ENCODE measurements at regions not wholly inside any gene's neighbourhood (a gene's known extent, or its start where the extent isn't known, plus 50 kb on each side); places are given as distances from the start of the nearest gene placed in this dataset.

DNA sequence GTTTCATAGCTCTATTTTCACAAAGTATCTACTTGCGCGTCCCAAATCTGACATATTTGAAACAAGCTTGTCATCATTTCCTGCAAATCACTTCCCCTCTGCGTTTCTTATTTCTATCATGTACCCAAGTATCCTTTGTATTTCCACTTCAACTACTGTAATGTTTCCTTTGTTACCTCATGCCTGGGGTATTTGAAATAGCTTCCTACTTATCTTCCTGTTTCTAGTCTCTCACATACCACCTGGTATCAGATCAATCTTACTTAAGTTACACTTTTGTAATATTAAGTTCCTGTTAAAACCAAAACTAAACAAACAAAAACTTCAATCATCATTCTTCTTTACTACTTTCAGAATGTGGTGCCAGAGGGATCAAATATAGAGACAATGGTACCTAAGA, 93.6 kb upstream of the SMAD1 start:
- H3K4me1 Mint-ChIP-seq = no peaks in the 10 kb centered on the region
- H3K4me3 Mint-ChIP-seq = no peak overlapping the region
- no peaks in the 10 kb centered on the region for H3K36me3 Mint-ChIP-seq (ENCODE audit: insufficient read depth)
- DNase-seq (ENCODE audit: low spot score in 2 of 2) (no peak), ATAC-seq (replicated peaks; ENCODE audit: extremely low read depth, poor library complexity, severe bottlenecking) (no peak)
- H3K27me3 Mint-ChIP-seq = peaks cover 69% of the 10 kb centered on the region
- H3K9me3 Mint-ChIP-seq = peaks cover 6% of the 10 kb centered on the region
- no peak overlapping the region for H3K27ac Mint-ChIP-seq (ENCODE audit: low read depth)

DNA sequence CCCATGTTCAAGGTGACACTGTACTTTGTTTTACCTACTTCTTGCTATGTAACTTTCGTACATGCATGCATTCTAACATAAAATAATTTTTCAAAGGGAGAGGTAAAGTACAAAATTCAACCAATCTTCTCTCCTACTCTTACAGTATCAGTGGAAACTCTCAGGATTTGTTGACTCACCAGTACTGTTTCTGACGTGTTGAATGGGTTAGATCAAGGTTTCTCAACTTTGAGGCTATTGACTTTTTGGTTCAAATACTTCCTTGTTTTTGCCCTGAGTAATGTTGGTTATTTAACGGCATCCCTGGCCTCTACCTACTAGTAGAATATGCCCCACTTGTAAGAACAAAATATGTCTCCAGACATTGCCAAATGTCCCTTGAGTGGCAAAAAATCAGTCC, 94.6 kb upstream of the SMAD1 start:
- H3K27me3 Mint-ChIP-seq = peaks cover 69% of the 10 kb centered on the region
- no peaks in the 10 kb centered on the region for H3K4me1 Mint-ChIP-seq
- ATAC-seq (replicated peaks; ENCODE audit: extremely low read depth, poor library complexity, severe bottlenecking) (no peak), DNase-seq (ENCODE audit: low spot score in 2 of 2) (no peak)
- no peak overlapping the region for H3K27ac Mint-ChIP-seq (ENCODE audit: low read depth)
- no peak overlapping the region for H3K4me3 Mint-ChIP-seq
- no peaks in the 10 kb centered on the region for H3K36me3 Mint-ChIP-seq (ENCODE audit: insufficient read depth)
- peaks cover 6% of the 10 kb centered on the region for H3K9me3 Mint-ChIP-seq

DNA sequence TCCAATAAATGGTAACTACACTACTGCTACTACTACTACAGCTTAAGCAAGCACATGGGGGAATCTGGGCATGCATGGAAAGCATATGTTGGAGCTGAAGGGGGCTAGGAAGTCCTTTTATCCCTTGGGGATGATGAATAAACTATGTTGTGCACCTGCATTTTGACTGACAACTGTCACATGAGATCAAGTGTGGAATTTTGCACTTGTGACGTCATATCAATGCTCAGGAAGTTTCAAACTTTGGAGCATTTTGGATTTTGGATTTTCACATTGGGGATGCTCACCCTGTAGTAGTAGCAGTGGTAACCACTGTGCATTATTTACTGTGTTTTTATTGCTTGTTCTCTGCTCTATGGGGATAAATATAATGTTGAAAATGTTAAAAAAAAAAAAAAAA, 100.5 kb upstream of the SMAD1 start:
- H3K4me1 Mint-ChIP-seq = no peaks in the 10 kb centered on the region
- no peak overlapping the region for H3K4me3 Mint-ChIP-seq
- peaks cover 6% of the 10 kb centered on the region for H3K9me3 Mint-ChIP-seq
- DNase-seq (ENCODE audit: low spot score in 2 of 2) = no peak
- peaks cover 28% of the 10 kb centered on the region for H3K27me3 Mint-ChIP-seq
- no peak for ATAC-seq (replicated peaks; ENCODE audit: extremely low read depth, poor library complexity, severe bottlenecking)
- H3K27ac Mint-ChIP-seq (ENCODE audit: low read depth) = no peak overlapping the region
- no peaks in the 10 kb centered on the region for H3K36me3 Mint-ChIP-seq (ENCODE audit: insufficient read depth)

- Mint-ChIP-seq H3K4me3 (no peak overlapping the region), H3K27ac (ENCODE audit: low read depth) (no peak overlapping the region), H3K27me3 (peaks cover 27% of the 10 kb centered on the region), H3K4me1 (no peaks in the 10 kb centered on the region), H3K9me3 (peaks cover 6% of the 10 kb centered on the region), H3K36me3 (ENCODE audit: insufficient read depth) (no peaks in the 10 kb centered on the region)
- DNase-seq (ENCODE audit: low spot score in 2 of 2) = no peak
- no peak for ATAC-seq (replicated peaks; ENCODE audit: extremely low read depth, poor library complexity, severe bottlenecking)
Measured at GRCh38 chr4:145380123-145380522, 101.5 kb upstream of the SMAD1 start.

DNA sequence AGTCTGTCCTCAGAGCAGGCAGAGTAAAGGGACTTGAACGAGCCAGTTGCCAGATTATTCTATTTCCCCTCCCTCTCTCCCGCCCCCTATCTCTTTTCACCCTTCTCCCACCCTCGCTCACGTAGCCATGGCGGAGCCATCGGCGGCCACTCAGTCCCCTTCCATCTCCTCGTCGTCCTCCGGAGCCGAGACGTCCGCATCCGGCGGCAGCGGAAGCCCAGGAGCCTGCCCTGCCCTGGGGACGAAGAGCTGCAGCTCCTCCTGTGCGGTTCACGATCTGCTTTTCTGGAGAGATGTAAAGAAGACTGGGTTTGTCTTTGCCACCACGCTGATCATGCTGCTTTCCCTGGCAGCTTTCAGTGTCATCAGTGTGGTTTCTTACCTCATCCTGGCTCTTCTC, 106.2 kb upstream of the SMAD1 start:
- Mint-ChIP-seq H3K27ac (ENCODE audit: low read depth) (no peak overlapping the region), H3K27me3 (peaks cover 8% of the 10 kb centered on the region), H3K36me3 (ENCODE audit: insufficient read depth) (no peaks in the 10 kb centered on the region), H3K4me3 (no peak overlapping the region), H3K9me3 (no peaks in the 10 kb centered on the region), H3K4me1 (no peaks in the 10 kb centered on the region)
- no peak for DNase-seq (ENCODE audit: low spot score in 2 of 2)
- no peak for ATAC-seq (replicated peaks; ENCODE audit: extremely low read depth, poor library complexity, severe bottlenecking)

- Mint-ChIP-seq H3K9me3 (no peaks in the 10 kb centered on the region), H3K4me3 (no peak overlapping the region), H3K4me1 (no peaks in the 10 kb centered on the region), H3K36me3 (ENCODE audit: insufficient read depth) (no peaks in the 10 kb centered on the region), H3K27me3 (peaks cover 59% of the 10 kb centered on the region), H3K27ac (ENCODE audit: low read depth) (no peak overlapping the region)
- no peak for ATAC-seq (replicated peaks; ENCODE audit: extremely low read depth, poor library complexity, severe bottlenecking)
- no peak for DNase-seq (ENCODE audit: low spot score in 2 of 2)
Measured at GRCh38 chr4:145352438-145353145, 129.1 kb upstream of the SMAD1 start.

DNA sequence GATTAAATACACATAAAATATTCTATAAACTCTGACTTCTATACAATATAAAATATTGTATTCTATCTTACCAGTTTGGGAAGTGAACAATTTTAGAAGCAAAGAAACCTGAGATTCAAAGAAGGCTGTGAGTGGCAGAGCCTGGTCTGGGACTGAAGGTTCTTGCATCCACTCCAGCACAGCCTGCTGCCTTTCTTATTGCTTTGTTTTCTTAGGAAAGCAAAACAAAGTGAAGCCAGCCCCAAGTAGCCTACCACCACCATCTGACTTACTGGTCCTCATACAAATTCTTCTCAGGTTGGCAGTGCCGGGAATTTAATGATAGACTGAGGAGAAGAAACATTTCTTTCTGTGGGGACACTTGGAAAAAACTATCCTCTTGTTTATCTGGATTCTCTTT, 129.7 kb upstream of the SMAD1 start:
- ATAC-seq (replicated peaks; ENCODE audit: extremely low read depth, poor library complexity, severe bottlenecking) (no peak), DNase-seq (ENCODE audit: low spot score in 2 of 2) (no peak)
- H3K27me3 Mint-ChIP-seq = peaks cover 56% of the 10 kb centered on the region
- H3K27ac Mint-ChIP-seq (ENCODE audit: low read depth) = no peak overlapping the region
- H3K36me3 Mint-ChIP-seq (ENCODE audit: insufficient read depth) = no peaks in the 10 kb centered on the region
- H3K9me3 Mint-ChIP-seq = no peaks in the 10 kb centered on the region
- H3K4me3 Mint-ChIP-seq = no peak overlapping the region
- H3K4me1 Mint-ChIP-seq = no peaks in the 10 kb centered on the region

GRCh38 chr4:145351162-145351561, 130.5 kb upstream of the SMAD1 start:
- no peaks in the 10 kb centered on the region for H3K9me3 Mint-ChIP-seq
- no peaks in the 10 kb centered on the region for H3K36me3 Mint-ChIP-seq (ENCODE audit: insufficient read depth)
- DNase-seq (ENCODE audit: low spot score in 2 of 2) (no peak), ATAC-seq (replicated peaks; ENCODE audit: extremely low read depth, poor library complexity, severe bottlenecking) (no peak)
- H3K27me3 Mint-ChIP-seq = peaks cover 48% of the 10 kb centered on the region
- H3K27ac Mint-ChIP-seq (ENCODE audit: low read depth) = no peak overlapping the region
- H3K4me1 Mint-ChIP-seq = no peaks in the 10 kb centered on the region
- H3K4me3 Mint-ChIP-seq = no peak overlapping the region

GRCh38 chr4:145348291-145348690, 133.4 kb upstream of the SMAD1 start:
- DNase-seq (ENCODE audit: low spot score in 2 of 2) = no peak
- Mint-ChIP-seq H3K36me3 (ENCODE audit: insufficient read depth) (no peaks in the 10 kb centered on the region), H3K27me3 (peaks cover 36% of the 10 kb centered on the region), H3K4me1 (no peaks in the 10 kb centered on the region), H3K9me3 (no peaks in the 10 kb centered on the region), H3K27ac (ENCODE audit: low read depth) (no peak overlapping the region), H3K4me3 (no peak overlapping the region)
- no peak for ATAC-seq (replicated peaks; ENCODE audit: extremely low read depth, poor library complexity, severe bottlenecking)

GRCh38 chr4:145347684-145348083, 134.0 kb upstream of the SMAD1 start:
- H3K4me3 Mint-ChIP-seq = no peak overlapping the region
- DNase-seq (ENCODE audit: low spot score in 2 of 2) (no peak), ATAC-seq (replicated peaks; ENCODE audit: extremely low read depth, poor library complexity, severe bottlenecking) (no peak)
- no peak overlapping the region for H3K27ac Mint-ChIP-seq (ENCODE audit: low read depth)
- no peaks in the 10 kb centered on the region for H3K4me1 Mint-ChIP-seq
- no peaks in the 10 kb centered on the region for H3K9me3 Mint-ChIP-seq
- no peaks in the 10 kb centered on the region for H3K36me3 Mint-ChIP-seq (ENCODE audit: insufficient read depth)
- H3K27me3 Mint-ChIP-seq = peaks cover 36% of the 10 kb centered on the region

GRCh38 chr4:145346081-145346480, 135.6 kb upstream of the SMAD1 start:
- Mint-ChIP-seq H3K9me3 (no peaks in the 10 kb centered on the region), H3K27me3 (peaks cover 29% of the 10 kb centered on the region), H3K4me3 (no peak overlapping the region), H3K36me3 (ENCODE audit: insufficient read depth) (no peaks in the 10 kb centered on the region), H3K4me1 (no peaks in the 10 kb centered on the region), H3K27ac (ENCODE audit: low read depth) (no peak overlapping the region)
- DNase-seq (ENCODE audit: low spot score in 2 of 2) (no peak), ATAC-seq (replicated peaks; ENCODE audit: extremely low read depth, poor library complexity, severe bottlenecking) (no peak)

GRCh38 chr4:145345401-145345800, 136.3 kb upstream of the SMAD1 start:
- H3K36me3 Mint-ChIP-seq (ENCODE audit: insufficient read depth) = no peaks in the 10 kb centered on the region
- H3K4me1 Mint-ChIP-seq = no peaks in the 10 kb centered on the region
- H3K27ac Mint-ChIP-seq (ENCODE audit: low read depth) = no peak overlapping the region
- DNase-seq (ENCODE audit: low spot score in 2 of 2) = no peak
- no peak overlapping the region for H3K4me3 Mint-ChIP-seq
- H3K27me3 Mint-ChIP-seq = peaks cover 28% of the 10 kb centered on the region
- H3K9me3 Mint-ChIP-seq = no peaks in the 10 kb centered on the region
- no peak for ATAC-seq (replicated peaks; ENCODE audit: extremely low read depth, poor library complexity, severe bottlenecking)

DNA sequence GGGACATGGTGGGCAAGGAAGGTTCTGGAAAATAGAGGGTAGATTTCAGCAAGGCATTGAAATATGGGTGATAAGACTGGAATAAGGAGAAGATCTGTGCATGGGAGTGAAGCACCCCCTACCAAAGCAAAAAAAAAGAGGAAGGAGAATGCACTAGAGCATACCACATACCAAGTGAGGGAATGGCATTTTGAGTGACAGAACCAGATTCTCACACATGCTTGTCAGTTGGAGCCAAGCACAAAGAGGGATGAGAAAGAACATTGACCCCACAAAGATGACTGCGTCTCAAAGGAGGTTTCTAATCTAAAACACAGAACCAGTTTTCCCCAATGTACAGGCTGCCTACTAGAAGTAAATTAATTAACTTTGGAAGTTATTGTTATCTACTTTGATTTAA, 140.3 kb upstream of the SMAD1 start:
- H3K4me3 Mint-ChIP-seq = no peak overlapping the region
- peaks cover 19% of the 10 kb centered on the region for H3K27me3 Mint-ChIP-seq
- H3K27ac Mint-ChIP-seq (ENCODE audit: low read depth) = no peak overlapping the region
- no peaks in the 10 kb centered on the region for H3K9me3 Mint-ChIP-seq
- H3K36me3 Mint-ChIP-seq (ENCODE audit: insufficient read depth) = no peaks in the 10 kb centered on the region
- DNase-seq (ENCODE audit: low spot score in 2 of 2) (no peak), ATAC-seq (replicated peaks; ENCODE audit: extremely low read depth, poor library complexity, severe bottlenecking) (no peak)
- no peaks in the 10 kb centered on the region for H3K4me1 Mint-ChIP-seq
